ENCODE measurements at regions not wholly inside any gene's neighbourhood (a gene's known extent, or its start where the extent isn't known, plus 50 kb on each side); places are given as distances from the start of the nearest gene placed in this dataset.

DNA sequence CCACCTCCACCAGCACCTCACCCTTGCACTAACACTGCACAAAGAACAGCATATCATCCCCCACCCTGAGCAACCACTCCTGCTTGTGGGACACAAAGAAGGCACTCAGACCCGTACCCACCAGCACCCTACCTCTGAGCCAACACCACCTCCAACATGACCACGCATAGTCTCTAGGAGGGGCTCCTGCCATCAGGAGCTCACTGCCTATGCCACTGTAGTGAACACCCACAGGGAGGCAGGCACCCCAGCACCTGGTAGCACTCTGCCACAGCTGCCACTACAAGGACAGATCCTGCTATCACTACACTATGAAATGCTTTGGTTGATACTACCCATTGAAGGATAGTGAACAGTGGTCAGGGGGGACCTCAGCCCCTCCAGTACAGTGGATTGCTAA, 395.6 kb upstream of the GRAMD2B start:
- no peaks in the 10 kb centered on the region for H4K20me1 ChIP-seq (ENCODE audit: insufficient read depth, low read length)
- intact Hi-C loops (cut with micrococcal nuclease; ENCODE audit: unreplicated experiment) (no loop called here), in situ Hi-C loops (cut with HindIII; ENCODE audit: extremely low pct_ligation_motif_present, low pct_unique_long_range_greater_than_20kb) (no loop called here)
- TF ChIP-seq ZSCAN25 (CRISPR knock-in tag; IDR thresholded peaks at IDR 0.05) (no peak), ZFP36L2 (CRISPR knock-in tag; IDR thresholded peaks at IDR 0.05) (no peak), ETV5 (CRISPR knock-in tag; IDR thresholded peaks at IDR 0.05; ENCODE audit: borderline replicate concordance) (no peak), TBL1XR1 (IDR thresholded peaks at IDR 0.05; ENCODE audit: borderline replicate concordance, low read length, partially characterized antibody) (no peak), GZF1 (CRISPR knock-in tag; IDR thresholded peaks at IDR 0.05) (no peak), RAD21 (CRISPR knock-in tag; IDR thresholded peaks at IDR 0.05) (no peak), RARA (CRISPR knock-in tag; IDR thresholded peaks at IDR 0.05) (no peak), KLF12 (CRISPR knock-in tag; IDR thresholded peaks at IDR 0.05; ENCODE audit: borderline replicate concordance) (no peak)
- TF ChIP-seq, protein P1, sequence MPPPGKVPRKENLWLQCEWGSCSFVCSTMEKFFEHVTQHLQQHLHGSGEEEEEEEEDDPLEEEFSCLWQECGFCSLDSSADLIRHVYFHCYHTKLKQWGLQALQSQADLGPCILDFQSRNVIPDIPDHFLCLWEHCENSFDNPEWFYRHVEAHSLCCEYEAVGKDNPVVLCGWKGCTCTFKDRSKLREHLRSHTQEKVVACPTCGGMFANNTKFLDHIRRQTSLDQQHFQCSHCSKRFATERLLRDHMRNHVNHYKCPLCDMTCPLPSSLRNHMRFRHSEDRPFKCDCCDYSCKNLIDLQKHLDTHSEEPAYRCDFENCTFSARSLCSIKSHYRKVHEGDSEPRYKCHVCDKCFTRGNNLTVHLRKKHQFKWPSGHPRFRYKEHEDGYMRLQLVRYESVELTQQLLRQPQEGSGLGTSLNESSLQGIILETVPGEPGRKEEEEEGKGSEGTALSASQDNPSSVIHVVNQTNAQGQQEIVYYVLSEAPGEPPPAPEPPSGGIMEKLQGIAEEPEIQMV (CRISPR knock-in tag; IDR thresholded peaks at IDR 0.05; ENCODE audit: low read depth): no peak
- TF ChIP-seq, protein P2, sequence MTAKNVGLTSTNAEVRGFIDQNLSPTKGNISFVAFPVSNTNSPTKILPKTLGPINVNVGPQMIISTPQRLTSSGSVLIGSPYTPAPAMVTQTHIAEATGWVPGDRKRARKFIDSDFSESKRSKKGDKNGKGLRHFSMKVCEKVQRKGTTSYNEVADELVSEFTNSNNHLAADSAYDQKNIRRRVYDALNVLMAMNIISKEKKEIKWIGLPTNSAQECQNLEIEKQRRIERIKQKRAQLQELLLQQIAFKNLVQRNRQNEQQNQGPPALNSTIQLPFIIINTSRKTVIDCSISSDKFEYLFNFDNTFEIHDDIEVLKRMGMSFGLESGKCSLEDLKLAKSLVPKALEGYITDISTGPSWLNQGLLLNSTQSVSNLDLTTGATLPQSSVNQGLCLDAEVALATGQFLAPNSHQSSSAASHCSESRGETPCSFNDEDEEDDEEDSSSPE (CRISPR knock-in tag; IDR thresholded peaks at IDR 0.05): no peak
- TF ChIP-seq, protein P3, sequence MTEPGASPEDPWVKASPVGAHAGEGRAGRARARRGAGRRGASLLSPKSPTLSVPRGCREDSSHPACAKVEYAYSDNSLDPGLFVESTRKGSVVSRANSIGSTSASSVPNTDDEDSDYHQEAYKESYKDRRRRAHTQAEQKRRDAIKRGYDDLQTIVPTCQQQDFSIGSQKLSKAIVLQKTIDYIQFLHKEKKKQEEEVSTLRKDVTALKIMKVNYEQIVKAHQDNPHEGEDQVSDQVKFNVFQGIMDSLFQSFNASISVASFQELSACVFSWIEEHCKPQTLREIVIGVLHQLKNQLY (CRISPR knock-in tag; IDR thresholded peaks at IDR 0.05): no peak
- H3K79me2 ChIP-seq (ENCODE audit: insufficient read depth, low read length): no peaks in the 10 kb centered on the region
- ChIA-PET POLR2A (no interaction called here), CTCF (ENCODE audit: low intra/inter-chr PET ratio, low total read pairs) (no interaction called here)
- BruUV-seq (replicated peaks): no TSS peak
- ATAC-seq (no peak), FAIRE-seq (no peak), DNase-seq (ENCODE audit: low spot score) (no peak)
- peaks cover 33% of the 10 kb centered on the region for H3K9me3 ChIP-seq (ENCODE audit: low read length)
- H3K4me2 ChIP-seq (ENCODE audit: low read depth, low read length): no peak overlapping the region
- H3K9ac ChIP-seq (ENCODE audit: insufficient read depth, low read depth, low read length): no peak overlapping the region
- H3K36me3 ChIP-seq (replicated peaks in 1 of 2; ENCODE audit: control insufficient read depth in 1 of 2, insufficient read depth in 2 of 2, low read length in 2 of 2): no peaks in the 10 kb centered on the region
- no peak overlapping the region for H3K27ac ChIP-seq (ENCODE audit: extremely low read length, insufficient read depth, low read length)
- H2AFZ ChIP-seq (ENCODE audit: low read length): no peak overlapping the region
- H3K27me3 ChIP-seq (ENCODE audit: control insufficient read depth in 1 of 2, insufficient read depth in 2 of 2, low read length in 2 of 2): no peaks in the 10 kb centered on the region
- WGBS (ENCODE audit: low lambda C conversion rate): 29% methylated on average over 1 of the region's 2 CpGs
- no peak overlapping the region for H3K4me3 ChIP-seq (replicated peaks in 1 of 3; ENCODE audit: insufficient read depth in 1 of 3, low read depth in 2 of 3, low read length in 3 of 3)
- H3K4me1 ChIP-seq (ENCODE audit: insufficient read depth, low read length): no peaks in the 10 kb centered on the region

All from HepG2 (cell line).